Vagina (tissue), 2 donors: ENCODE measurements at regions not wholly inside any gene's neighbourhood (a gene's known extent, or its start where the extent isn't known, plus 50 kb on each side); places are given as distances from the start of the nearest gene placed in this dataset.

Experiments used
- POLR2A ChIP-seq, 2 donors: fragments of 450-650 bp; IDR thresholded peaks; one replicate each; pipeline ENCODE4 v1.6.1; 2017; ENCODE audit warnings: antibody characterized with exemption in 2 of 2, mild to moderate bottlenecking in 2 of 2, moderate library complexity in 2 of 2
- POLR2AphosphoS5 ChIP-seq, 2 donors: sonication (generic); formaldehyde crosslinking; IDR thresholded peaks; one replicate each; pipeline ENCODE4 v1.9.0; 2017; ENCODE audit warnings: antibody characterized with exemption in 2 of 2, mild to moderate bottlenecking in 2 of 2, low read depth in 1 of 2; ENCODE audit not compliant: insufficient read depth in 1 of 2
- TF ChIP-seq, protein P1 (sequence below), 3 experiments: fragments of 450-650 bp in 2 of 3; fragments of 200-600 bp in 1 of 3; sonication (generic) in 1 of 3; IDR thresholded peaks; one replicate each; pipeline ENCODE4 v1.5.1; 2017 to 2019; ENCODE audit warnings: antibody characterized with exemption in 3 of 3, mild to moderate bottlenecking in 2 of 3, moderate library complexity in 2 of 3

DNA sequence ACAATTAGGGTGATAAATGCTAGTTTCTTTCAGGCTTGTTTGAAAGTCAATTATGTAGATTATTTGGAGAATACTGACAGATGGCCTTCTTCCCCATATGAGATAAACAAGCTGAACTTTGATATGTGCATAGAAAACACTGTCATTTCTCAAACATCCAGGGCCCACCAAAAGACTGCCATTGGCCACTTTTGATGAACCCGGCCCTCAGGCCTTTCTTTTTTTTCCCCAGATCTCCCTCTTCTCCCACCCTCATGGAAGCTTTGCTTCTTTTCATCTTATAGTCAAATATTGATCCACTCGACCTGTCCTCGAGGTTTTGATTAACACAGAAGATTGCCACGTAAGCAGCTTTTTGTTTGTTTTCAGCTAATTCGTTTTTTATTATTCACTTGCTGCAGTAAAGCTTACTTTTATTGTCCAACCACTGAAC is 377.4 kb downstream of the SMARCA1 start:
- TF ChIP-seq, protein P1, sequence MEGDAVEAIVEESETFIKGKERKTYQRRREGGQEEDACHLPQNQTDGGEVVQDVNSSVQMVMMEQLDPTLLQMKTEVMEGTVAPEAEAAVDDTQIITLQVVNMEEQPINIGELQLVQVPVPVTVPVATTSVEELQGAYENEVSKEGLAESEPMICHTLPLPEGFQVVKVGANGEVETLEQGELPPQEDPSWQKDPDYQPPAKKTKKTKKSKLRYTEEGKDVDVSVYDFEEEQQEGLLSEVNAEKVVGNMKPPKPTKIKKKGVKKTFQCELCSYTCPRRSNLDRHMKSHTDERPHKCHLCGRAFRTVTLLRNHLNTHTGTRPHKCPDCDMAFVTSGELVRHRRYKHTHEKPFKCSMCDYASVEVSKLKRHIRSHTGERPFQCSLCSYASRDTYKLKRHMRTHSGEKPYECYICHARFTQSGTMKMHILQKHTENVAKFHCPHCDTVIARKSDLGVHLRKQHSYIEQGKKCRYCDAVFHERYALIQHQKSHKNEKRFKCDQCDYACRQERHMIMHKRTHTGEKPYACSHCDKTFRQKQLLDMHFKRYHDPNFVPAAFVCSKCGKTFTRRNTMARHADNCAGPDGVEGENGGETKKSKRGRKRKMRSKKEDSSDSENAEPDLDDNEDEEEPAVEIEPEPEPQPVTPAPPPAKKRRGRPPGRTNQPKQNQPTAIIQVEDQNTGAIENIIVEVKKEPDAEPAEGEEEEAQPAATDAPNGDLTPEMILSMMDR (IDR thresholded peaks at IDR 0.05), result no peak
- no peak for TF ChIP-seq POLR2A (IDR thresholded peaks at IDR 0.05)
- TF ChIP-seq POLR2AphosphoS5 (IDR thresholded peaks at IDR 0.05; ENCODE audit: insufficient read depth in 1 of 2, low read depth in 1 of 2), result no peak
